ENCODE measurements at regions not wholly inside any gene's neighbourhood (a gene's known extent, or its start where the extent isn't known, plus 50 kb on each side); places are given as distances from the start of the nearest gene placed in this dataset.

DNA sequence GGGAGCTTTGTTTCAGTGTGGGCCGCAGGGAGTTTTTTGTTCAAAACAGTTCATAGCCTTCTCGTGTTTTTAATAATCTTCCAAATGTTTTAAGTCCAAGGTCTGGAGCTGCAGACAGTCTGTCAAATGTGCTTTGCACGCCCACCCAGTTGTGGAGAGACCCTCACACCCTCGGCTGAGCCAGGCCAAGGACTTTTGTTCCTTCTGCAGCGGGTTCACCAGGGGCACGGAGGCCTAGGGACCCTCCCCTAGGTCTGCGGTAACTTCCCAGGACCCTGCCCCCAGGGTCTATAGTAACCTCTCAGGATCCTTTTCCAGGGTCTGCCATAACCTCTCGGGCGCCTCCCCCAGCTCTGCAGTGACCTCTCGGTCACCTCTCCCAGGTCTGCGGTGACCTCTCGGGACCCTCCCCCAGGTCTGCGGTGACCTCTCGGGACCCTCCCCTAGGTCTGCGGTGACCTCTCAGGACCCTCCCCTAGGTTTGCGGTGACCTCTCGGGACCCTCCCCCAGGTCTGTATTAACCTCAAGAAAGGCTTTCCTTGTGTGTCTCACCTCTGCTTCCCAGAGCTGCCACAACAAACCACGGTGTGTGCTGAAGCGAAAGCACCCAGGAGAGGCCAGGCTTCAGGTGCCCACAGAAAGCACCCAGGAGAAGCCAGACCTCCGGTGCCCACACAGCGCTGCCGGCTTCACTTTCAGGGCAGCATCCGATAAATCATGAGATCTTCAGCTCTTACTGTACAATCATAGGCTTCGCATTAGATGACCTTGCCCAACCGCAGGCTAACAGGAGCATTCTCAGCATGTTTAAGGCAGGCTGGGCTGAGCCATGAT lies 301.9 kb upstream of the SALL3 start:
- no peaks in the 10 kb centered on the region for H3K4me1 ChIP-seq
- no peaks in the 10 kb centered on the region for H3K36me3 ChIP-seq
- TF ChIP-seq, protein P1, sequence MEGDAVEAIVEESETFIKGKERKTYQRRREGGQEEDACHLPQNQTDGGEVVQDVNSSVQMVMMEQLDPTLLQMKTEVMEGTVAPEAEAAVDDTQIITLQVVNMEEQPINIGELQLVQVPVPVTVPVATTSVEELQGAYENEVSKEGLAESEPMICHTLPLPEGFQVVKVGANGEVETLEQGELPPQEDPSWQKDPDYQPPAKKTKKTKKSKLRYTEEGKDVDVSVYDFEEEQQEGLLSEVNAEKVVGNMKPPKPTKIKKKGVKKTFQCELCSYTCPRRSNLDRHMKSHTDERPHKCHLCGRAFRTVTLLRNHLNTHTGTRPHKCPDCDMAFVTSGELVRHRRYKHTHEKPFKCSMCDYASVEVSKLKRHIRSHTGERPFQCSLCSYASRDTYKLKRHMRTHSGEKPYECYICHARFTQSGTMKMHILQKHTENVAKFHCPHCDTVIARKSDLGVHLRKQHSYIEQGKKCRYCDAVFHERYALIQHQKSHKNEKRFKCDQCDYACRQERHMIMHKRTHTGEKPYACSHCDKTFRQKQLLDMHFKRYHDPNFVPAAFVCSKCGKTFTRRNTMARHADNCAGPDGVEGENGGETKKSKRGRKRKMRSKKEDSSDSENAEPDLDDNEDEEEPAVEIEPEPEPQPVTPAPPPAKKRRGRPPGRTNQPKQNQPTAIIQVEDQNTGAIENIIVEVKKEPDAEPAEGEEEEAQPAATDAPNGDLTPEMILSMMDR (IDR thresholded peaks at IDR 0.05): no peak
- TF ChIP-seq POLR2AphosphoS5 (IDR thresholded peaks at IDR 0.05; ENCODE audit: insufficient read depth in 1 of 2, low read depth in 1 of 2): no peak
- TF ChIP-seq POLR2A (IDR thresholded peaks at IDR 0.05): no peak
- no peak overlapping the region for H3K4me3 ChIP-seq
- intact Hi-C loops (cut with DNase I): no loop called here
- no peaks in the 10 kb centered on the region for H3K9me3 ChIP-seq
- DNase-seq (ENCODE audit: extremely low spot score in 2 of 2): no peak
- no peak overlapping the region for H3K27ac ChIP-seq
- no peaks in the 10 kb centered on the region for H3K27me3 ChIP-seq

DNA sequence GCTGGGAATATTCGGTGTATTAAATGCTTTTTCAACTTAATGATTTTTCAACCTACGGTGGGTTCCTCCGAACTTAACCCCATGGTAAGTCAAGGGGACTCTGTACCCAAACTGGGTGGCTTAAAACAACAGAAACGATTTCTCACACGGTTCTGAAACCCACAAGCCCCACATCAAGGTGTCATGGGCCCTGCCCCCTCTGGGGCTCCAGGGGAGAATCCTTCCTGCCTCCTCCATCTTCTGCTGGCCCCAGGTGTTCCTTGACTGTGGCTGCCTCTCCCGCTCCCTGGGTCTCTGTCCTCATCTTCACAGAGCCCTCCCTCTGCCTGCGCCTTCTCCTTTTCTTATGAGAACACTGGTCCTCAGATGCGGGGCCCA lies 301.3 kb upstream of the SALL3 start:
- H3K4me1 ChIP-seq: no peaks in the 10 kb centered on the region
- intact Hi-C loops (cut with DNase I): no loop called here
- H3K9me3 ChIP-seq: no peaks in the 10 kb centered on the region
- H3K27me3 ChIP-seq: no peaks in the 10 kb centered on the region
- H3K4me3 ChIP-seq: no peak overlapping the region
- DNase-seq (ENCODE audit: extremely low spot score in 2 of 2): no peak
- H3K27ac ChIP-seq: no peak overlapping the region
- TF ChIP-seq POLR2AphosphoS5 (IDR thresholded peaks at IDR 0.05; ENCODE audit: insufficient read depth in 1 of 2, low read depth in 1 of 2): no peak
- TF ChIP-seq, protein P1 (IDR thresholded peaks at IDR 0.05): no peak
- TF ChIP-seq POLR2A (IDR thresholded peaks at IDR 0.05): no peak
- H3K36me3 ChIP-seq: no peaks in the 10 kb centered on the region

DNA sequence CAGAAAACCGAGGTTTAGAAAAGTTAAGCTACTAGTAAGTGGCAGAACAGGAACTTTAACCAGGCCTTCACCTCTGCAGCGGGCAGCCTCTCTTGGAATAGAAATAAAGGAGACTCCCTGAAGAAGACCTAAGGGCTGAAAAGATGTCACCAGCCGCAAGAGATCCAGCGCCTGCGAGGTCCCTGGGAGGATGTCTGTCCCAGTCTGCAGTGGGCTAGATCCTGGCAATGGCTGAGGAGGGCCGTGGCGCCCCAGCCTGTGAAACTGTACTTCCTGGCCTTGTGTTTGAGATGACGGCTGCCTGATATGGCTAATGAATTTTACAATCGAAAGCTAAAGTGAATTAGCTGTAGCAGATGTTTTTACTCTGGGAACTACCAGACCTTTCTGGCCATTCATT lies 300.6 kb upstream of the SALL3 start:
- TF ChIP-seq, protein P1 (IDR thresholded peaks at IDR 0.05): no peak
- TF ChIP-seq POLR2A (IDR thresholded peaks at IDR 0.05) (no peak), POLR2AphosphoS5 (IDR thresholded peaks at IDR 0.05; ENCODE audit: insufficient read depth in 1 of 2, low read depth in 1 of 2) (no peak)
- Histone ChIP-seq H3K27ac (no peak overlapping the region), H3K4me3 (no peak overlapping the region), H3K36me3 (no peaks in the 10 kb centered on the region), H3K27me3 (no peaks in the 10 kb centered on the region), H3K9me3 (no peaks in the 10 kb centered on the region), H3K4me1 (no peaks in the 10 kb centered on the region)
- no peak for DNase-seq (ENCODE audit: extremely low spot score in 2 of 2)
- intact Hi-C loops (cut with DNase I): no loop called here

GRCh38 chr18:78679613-78680260 lies 299.9 kb upstream of the SALL3 start:
- Histone ChIP-seq H3K27me3 (no peaks in the 10 kb centered on the region), H3K4me1 (no peaks in the 10 kb centered on the region), H3K36me3 (no peaks in the 10 kb centered on the region), H3K9me3 (no peaks in the 10 kb centered on the region), H3K4me3 (no peak overlapping the region), H3K27ac (no peak overlapping the region)
- intact Hi-C loops (cut with DNase I): no loop called here
- DNase-seq (ENCODE audit: extremely low spot score in 2 of 2): no peak
- TF ChIP-seq POLR2A (IDR thresholded peaks at IDR 0.05): no peak
- no peak for TF ChIP-seq POLR2AphosphoS5 (IDR thresholded peaks at IDR 0.05; ENCODE audit: insufficient read depth in 1 of 2, low read depth in 1 of 2)
- TF ChIP-seq, protein P1 (IDR thresholded peaks at IDR 0.05): no peak

DNA sequence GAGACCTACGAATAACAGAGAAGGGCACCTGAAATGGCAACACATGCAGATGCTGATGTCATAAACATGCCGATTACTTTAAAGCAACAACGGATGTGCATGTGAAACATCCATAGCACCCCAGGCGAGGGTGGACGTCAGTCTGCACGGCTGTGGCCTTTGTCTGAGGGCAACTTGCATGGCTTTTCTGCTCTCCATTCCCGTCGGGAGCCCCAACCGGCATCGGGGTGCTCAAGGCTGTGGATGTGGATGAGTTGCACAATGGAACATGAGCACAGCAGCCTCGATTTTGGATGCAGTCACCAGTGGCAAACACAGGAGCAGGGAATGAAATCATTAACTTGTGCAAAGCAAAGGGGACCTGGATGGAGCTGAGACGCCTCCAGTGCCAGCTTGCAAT lies 298.2 kb upstream of the SALL3 start:
- intact Hi-C loops (cut with DNase I): no loop called here
- no peak for TF ChIP-seq POLR2A (IDR thresholded peaks at IDR 0.05)
- TF ChIP-seq POLR2AphosphoS5 (IDR thresholded peaks at IDR 0.05; ENCODE audit: insufficient read depth in 1 of 2, low read depth in 1 of 2): no peak
- TF ChIP-seq, protein P1 (IDR thresholded peaks at IDR 0.05): no peak
- Histone ChIP-seq H3K36me3 (no peaks in the 10 kb centered on the region), H3K4me1 (no peaks in the 10 kb centered on the region), H3K4me3 (no peak overlapping the region), H3K27ac (no peak overlapping the region), H3K9me3 (no peaks in the 10 kb centered on the region), H3K27me3 (no peaks in the 10 kb centered on the region)
- DNase-seq (ENCODE audit: extremely low spot score in 2 of 2): no peak

Data from vagina (tissue), 2 donors.